Fibroblast of lung (primary cell): ENCODE measurements at regions not wholly inside any gene's neighbourhood (a gene's known extent, or its start where the extent isn't known, plus 50 kb on each side); places are given as distances from the start of the nearest gene placed in this dataset.
A peak's percentile ranks its signal among the peaks of the same experiment; 100 is the strongest.

Source experiments
- DNase-seq, 2 donors: peaks; one replicate each; pipeline versions ENCODE4 v3.0.0 to v3.0.0-alpha.2; 2010; ENCODE audit warnings: low read depth in 2 of 2
- H2AFZ ChIP-seq: 2 replicates; pipeline ENCODE4 v1.5.1; 2012; ENCODE audit warnings: low read length, control low read depth, inconsistent platforms
- H3K27ac ChIP-seq: 2 replicates; pipeline ENCODE4 v1.5.1; 2011; ENCODE audit warnings: low read length, control low read depth; ENCODE audit not compliant: insufficient read depth
- H3K27me3 ChIP-seq: 2 replicates; pipeline ENCODE4 v1.5.1; 2011; ENCODE audit warnings: mild to moderate bottlenecking, low read length; ENCODE audit not compliant: control insufficient read depth, insufficient read depth
- H3K36me3 ChIP-seq: 2 replicates; pipeline ENCODE4 v1.5.1; 2011; ENCODE audit warnings: low read length; ENCODE audit not compliant: control insufficient read depth, insufficient read depth
- H3K4me1 ChIP-seq: 2 replicates; pipeline ENCODE4 v1.5.1; 2011; ENCODE audit warnings: low read length; ENCODE audit not compliant: control insufficient read depth, insufficient read depth; ENCODE audit errors: extremely low read depth
- H3K4me2 ChIP-seq: 2 replicates; pipeline ENCODE4 v1.5.1; 2011; ENCODE audit warnings: low read length, control low read depth; ENCODE audit not compliant: insufficient read depth; ENCODE audit errors: extremely low read depth
- H3K4me3 ChIP-seq, 4 experiments: fragments of 200-600 bp in 1 of 4; sonication (generic) in 1 of 4; replicated peaks in 1 of 4; 2 replicates each; pipeline ENCODE4 v1.5.1; 2011 to 2016; ENCODE audit warnings: low read length in 4 of 4, low read depth in 3 of 4, mild to moderate bottlenecking in 3 of 4, control low read depth in 2 of 4, inconsistent platforms in 1 of 4, mixed read lengths in 1 of 4; ENCODE audit not compliant: insufficient read depth in 1 of 4; ENCODE audit errors: control extremely low read depth in 1 of 4
- H3K79me2 ChIP-seq: 2 replicates; pipeline ENCODE4 v1.5.1; 2012; ENCODE audit warnings: mild to moderate bottlenecking, low read length, inconsistent platforms; ENCODE audit not compliant: control insufficient read depth, insufficient read depth
- H3K9ac ChIP-seq: 2 replicates; pipeline ENCODE4 v1.5.1; 2011; ENCODE audit warnings: mild to moderate bottlenecking, low read length, control low read depth; ENCODE audit not compliant: insufficient read depth
- H3K9me3 ChIP-seq: 2 replicates; pipeline ENCODE4 v1.5.1; 2012; ENCODE audit warnings: low read depth, low read length; ENCODE audit not compliant: control insufficient read depth, insufficient read depth
- H4K20me1 ChIP-seq: 2 replicates; pipeline ENCODE4 v1.5.1; 2011; ENCODE audit warnings: low read length; ENCODE audit not compliant: control insufficient read depth, insufficient read depth; ENCODE audit errors: extremely low read depth
- CTCF ChIP-seq, 2 donors: IDR thresholded peaks in 1 of 2; conservative IDR thresholded peaks in 1 of 2; 1 replicate in 1 of 2; 2 replicates in 1 of 2; pipeline ENCODE4 v1.5.1; 2011 to 2012; ENCODE audit warnings: low read length in 2 of 2, control low read depth in 1 of 2, inconsistent platforms in 1 of 2, low read depth in 1 of 2, mild to moderate bottlenecking in 1 of 2
- EZH2 ChIP-seq: IDR thresholded peaks from 2 replicates; pipeline ENCODE4 v1.5.1; 2012; ENCODE audit warnings: low read length, control low read depth, mild to moderate bottlenecking; ENCODE audit errors: missing control alignments

- H3K79me2 ChIP-seq, result no peaks in the 10 kb centered on the region
- no peaks in the 10 kb centered on the region for H3K36me3 ChIP-seq
- no peak overlapping the region for H3K27ac ChIP-seq
- peak in 1 of 2 donors; percentile 61 for DNase-seq
- TF ChIP-seq CTCF (conservative IDR thresholded peaks at IDR 0.05 in 1 of 2, IDR thresholded peaks at IDR 0.05 in 1 of 2; ENCODE audit: low read depth in 1 of 2, low read length in 2 of 2) (no peak), EZH2 (no peak)
- H4K20me1 ChIP-seq, result no peaks in the 10 kb centered on the region
- no peak overlapping the region for H3K4me2 ChIP-seq
- peaks cover 5% of the 10 kb centered on the region for H3K4me1 ChIP-seq
- no peak overlapping the region for H3K9ac ChIP-seq
- H3K9me3 ChIP-seq, result no peaks in the 10 kb centered on the region
- H3K4me3 ChIP-seq, result no peak overlapping the region
- H3K27me3 ChIP-seq, result no peaks in the 10 kb centered on the region
- no peak overlapping the region for H2AFZ ChIP-seq
Measured at GRCh38 chr18:22844628-22845027, 88.5 kb upstream of the RBBP8 start.

GRCh38 chr18:22846088-22846683 is 86.9 kb upstream of the RBBP8 start:
- Histone ChIP-seq H3K9me3 (no peaks in the 10 kb centered on the region), H3K36me3 (no peaks in the 10 kb centered on the region), H2AFZ (no peak overlapping the region), H3K79me2 (no peaks in the 10 kb centered on the region), H3K4me1 (no peaks in the 10 kb centered on the region), H3K9ac (no peak overlapping the region), H4K20me1 (no peaks in the 10 kb centered on the region), H3K4me2 (no peak overlapping the region), H3K27me3 (no peaks in the 10 kb centered on the region), H3K4me3 (no peak overlapping the region), H3K27ac (no peak overlapping the region)
- peak; percentile 43 to 47 for DNase-seq
- TF ChIP-seq EZH2 (no peak), CTCF (conservative IDR thresholded peaks at IDR 0.05 in 1 of 2, IDR thresholded peaks at IDR 0.05 in 1 of 2; ENCODE audit: low read depth in 1 of 2, low read length in 2 of 2) (peak; percentile 38 to 59)

- Histone ChIP-seq H2AFZ (no peak overlapping the region), H3K9ac (no peak overlapping the region), H3K4me1 (no peaks in the 10 kb centered on the region), H3K4me2 (no peak overlapping the region), H3K79me2 (no peaks in the 10 kb centered on the region), H3K36me3 (no peaks in the 10 kb centered on the region), H3K4me3 (no peak overlapping the region), H4K20me1 (no peaks in the 10 kb centered on the region), H3K9me3 (no peaks in the 10 kb centered on the region), H3K27ac (no peak overlapping the region), H3K27me3 (no peaks in the 10 kb centered on the region)
- no peak for DNase-seq
- TF ChIP-seq CTCF (conservative IDR thresholded peaks at IDR 0.05 in 1 of 2, IDR thresholded peaks at IDR 0.05 in 1 of 2; ENCODE audit: low read depth in 1 of 2, low read length in 2 of 2) (no peak), EZH2 (no peak)
Measured at GRCh38 chr18:22846697-22847096, 86.4 kb upstream of the RBBP8 start.
